K562 (cell line): ENCODE measurements at regions not wholly inside any gene's neighbourhood (a gene's known extent, or its start where the extent isn't known, plus 50 kb on each side); places are given as distances from the start of the nearest gene placed in this dataset.

Experiments
- ATAC-seq: fragments of 200-7000 bp; cut with Tn5 transposase; 3 replicates; pipeline ENCODE4 v1.9.1; 2020; ENCODE audit warnings: moderate library complexity
- BruUV-seq: library from RNA; stranded (reverse); fragments of 400-500 nt; replicated peaks from 2 replicates; lab custom pipeline; 2021; lab: Mats Ljungman, UMichigan
- CTCF ChIA-PET: fragments of 300-600 bp; formaldehyde crosslinking; extraction: SDS; loops from one replicate; lab custom pipeline; 2021; ENCODE audit warnings: low intra/inter-chr PET ratio; lab: Yijun Ruan, JAX
- POLR2A ChIA-PET: fragments of 300-600, 350-650 bp; sonication (Branson Sonifier 250); formaldehyde crosslinking; extraction: SDS; loops from one replicate; lab custom pipeline; 2021; ENCODE audit warnings: antibody characterized with exemption, inconsistent platforms; lab: Yijun Ruan, JAX
- DNase-seq, 4 experiments: peaks; one replicate each; pipeline versions ENCODE4 v3.0.0 to v3.0.0-alpha.2; 2011 to 2018; ENCODE audit warnings: low spot score in 3 of 4, mixed read lengths in 3 of 4; ENCODE audit errors: extremely low read depth in 1 of 4
- FAIRE-seq: peaks from 2 replicates; lab custom pipeline; 2011; peaks lifted over from hg19 to GRCh38; lab: Jason Lieb, UNC
- H2AFZ ChIP-seq: 2 replicates; pipeline ENCODE4 v1.6.0; 2011; ENCODE audit warnings: low read depth, low read length, control low read depth, inconsistent platforms
- H3K27ac ChIP-seq: fragments of 200-600 bp; 3 replicates; pipeline ENCODE4 v1.8.0; 2011; ENCODE audit warnings: low read depth, mild to moderate bottlenecking, control low read depth, inconsistent platforms, low read length, moderate library complexity, mixed read lengths; ENCODE audit errors: extremely low read depth
- H3K27me3 ChIP-seq, 2 experiments: fragments of 300-600 bp in 1 of 2; 2 replicates in 1 of 2; 3 replicates in 1 of 2; pipeline versions ENCODE4 v1.6.0 to v1.8.0; 2011; ENCODE audit warnings: inconsistent platforms in 2 of 2, low read length in 2 of 2, mild to moderate bottlenecking in 1 of 2, mixed read lengths in 1 of 2, moderate library complexity in 1 of 2; ENCODE audit not compliant: control insufficient read depth in 2 of 2, insufficient read depth in 2 of 2
- H3K36me3 ChIP-seq: fragments of 300-600 bp; 3 replicates; pipeline ENCODE4 v1.8.0; 2011; ENCODE audit warnings: mild to moderate bottlenecking, low read length, inconsistent platforms; ENCODE audit not compliant: control insufficient read depth, insufficient read depth
- H3K4me1 ChIP-seq, 2 experiments: fragments of 200-600 bp in 1 of 2; replicated peaks in 1 of 2; 2 replicates in 1 of 2; 3 replicates in 1 of 2; pipeline versions ENCODE4 v1.5.1 to v1.8.0; 2011; ENCODE audit warnings: inconsistent platforms in 2 of 2, low read length in 2 of 2, mild to moderate bottlenecking in 1 of 2, mixed read lengths in 1 of 2, moderate library complexity in 1 of 2; ENCODE audit not compliant: control insufficient read depth in 2 of 2, insufficient read depth in 2 of 2
- H3K4me2 ChIP-seq: 2 replicates; pipeline ENCODE4 v1.6.1; 2011; ENCODE audit warnings: low read length, control low read depth, inconsistent platforms, mixed read lengths; ENCODE audit not compliant: insufficient read depth
- H3K4me3 ChIP-seq: fragments of 200-600 bp; sonication (generic), shearing (Covaris generic); 2 replicates; pipeline ENCODE4 v1.5.1; 2016; ENCODE audit warnings: control low read depth, inconsistent platforms
- H3K79me2 ChIP-seq: fragments of 200-600 bp; 3 replicates; pipeline ENCODE4 v1.8.0; 2011; ENCODE audit warnings: low read length, inconsistent platforms; ENCODE audit not compliant: control insufficient read depth, insufficient read depth
- H3K9ac ChIP-seq, 2 experiments: 2 replicates each; pipeline versions ENCODE4 v1.6.0 to v1.6.1; 2011; ENCODE audit warnings: low read depth in 2 of 2, low read length in 2 of 2, control low read depth in 1 of 2, inconsistent platforms in 1 of 2, mild to moderate bottlenecking in 1 of 2, mixed read lengths in 1 of 2; ENCODE audit not compliant: insufficient read depth in 1 of 2
- H3K9me1 ChIP-seq: one replicate; pipeline ENCODE4 v1.6.0; 2011; ENCODE audit warnings: inconsistent platforms, mild to moderate bottlenecking, low read length, moderate library complexity; ENCODE audit not compliant: control insufficient read depth, insufficient read depth
- H3K9me3 ChIP-seq: replicated peaks from 2 replicates; pipeline ENCODE4 v1.5.1; 2011; ENCODE audit warnings: low read depth, low read length, inconsistent platforms; ENCODE audit not compliant: control insufficient read depth, insufficient read depth
- H4K20me1 ChIP-seq: replicated peaks from 2 replicates; pipeline ENCODE4 v1.6.1; 2011; ENCODE audit warnings: low read length, inconsistent platforms, mixed read lengths; ENCODE audit not compliant: control insufficient read depth, insufficient read depth
- CHAMP1 ChIP-seq: fragments of 450-650 bp; IDR thresholded peaks from 2 replicates; pipeline ENCODE4 v1.6.1; 2016; ENCODE audit warnings: mild to moderate bottlenecking
- FOXJ2 ChIP-seq: fragments of 200-800 bp; sonication (Bioruptor generic); IDR thresholded peaks from 2 replicates; pipeline ENCODE4 v1.6.1; 2016; ENCODE audit warnings: missing genetic modification characterization, missing compliant biosample characterization
- HDAC6 ChIP-seq: IDR thresholded peaks from 2 replicates; pipeline ENCODE4 v1.6.1; 2012; ENCODE audit warnings: low read depth, mild to moderate bottlenecking, control low read depth, inconsistent platforms, low read length, moderate library complexity
- HNRNPH1 ChIP-seq: fragments of 200-400 bp; formaldehyde crosslinking; optimal IDR thresholded peaks from 2 replicates; pipeline ENCODE3; 2017; ENCODE audit warnings: low read depth, mild to moderate bottlenecking, low read length, moderate library complexity
- KLF13 ChIP-seq: fragments of 450-650 bp; IDR thresholded peaks from 2 replicates; pipeline ENCODE4 v1.6.1; 2016; ENCODE audit warnings: missing genetic modification characterization, low read depth, mild to moderate bottlenecking, missing compliant biosample characterization, moderate library complexity, borderline replicate concordance
- MED1 ChIP-seq: sonication (generic); formaldehyde crosslinking; IDR thresholded peaks from 2 replicates; pipeline ENCODE4 v1.8.1; 2023; ENCODE audit warnings: missing genetic modification reagents, borderline replicate concordance
- RNF2 ChIP-seq: sonication (generic); IDR thresholded peaks from 2 replicates; pipeline ENCODE4 v1.6.1; 2016
- SIX5 ChIP-seq, 2 experiments: IDR thresholded peaks; 2 replicates each; pipeline ENCODE4 v1.6.1; 2011; ENCODE audit warnings: low read length in 2 of 2, borderline replicate concordance in 1 of 2, low read depth in 1 of 2, mild to moderate bottlenecking in 1 of 2, moderate library complexity in 1 of 2; ENCODE audit not compliant: insufficient read depth in 1 of 2
- WGBS: fragments of 100-300 bp; shearing (Covaris generic); methylation state at CpG from one replicate; pipeline ENCODE4 v1.1.6; 2016; ENCODE audit warnings: low coverage, mixed read lengths; ENCODE audit not compliant: insufficient coverage; ENCODE audit errors: missing lambda C conversion rate; 5-methylcytosine and 5-hydroxymethylcytosine counted together
- in situ Hi-C: fragments of 300-500 bp; cut with MboI; formaldehyde crosslinking; loops from 4 replicates; pipeline ENCODE4 v1.15.0; 2018; ENCODE audit warnings: inconsistent platforms, mixed read lengths
- intact Hi-C: fragments of 100-400 bp; cut with micrococcal nuclease; formaldehyde crosslinking; loops from 2 replicates; pipeline ENCODE4 v1.14.2; 2022
- TF ChIP-seq, protein P1 (sequence below): fragments of 250-450 bp; sonication (Bioruptor Pico); IDR thresholded peaks from 2 replicates; pipeline ENCODE4 v1.5.0; 2021; ENCODE audit warnings: mild to moderate bottlenecking, moderate library complexity
- TF ChIP-seq, protein P2 (sequence below): fragments of 150-350 bp; conservative IDR thresholded peaks from 2 replicates; pipeline ENCODE4 v1.6.1; 2014; ENCODE audit warnings: low read length

DNA sequence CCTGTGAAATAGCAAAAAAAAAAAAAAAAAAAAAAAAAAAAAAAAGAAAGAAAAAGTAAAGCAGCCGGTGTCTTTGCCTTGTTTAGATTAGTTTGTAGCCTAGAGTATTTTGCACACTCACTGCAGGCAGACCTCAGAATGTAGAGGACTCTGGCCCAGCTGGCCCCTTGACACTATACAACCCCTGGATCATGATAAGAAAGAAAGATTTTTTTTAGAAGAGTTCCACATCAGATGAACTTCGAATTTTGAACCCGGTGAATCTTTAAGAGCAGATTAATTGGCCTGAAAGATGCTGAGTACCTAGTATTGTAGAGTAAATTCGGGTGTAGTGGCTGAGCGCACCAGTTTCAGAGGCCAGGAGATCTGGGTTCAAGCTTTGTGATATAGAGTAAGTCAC, 727.7 kb upstream of the GOLIM4 start:
- CTCF ChIA-PET: no interaction called here
- POLR2A ChIA-PET: no interaction called here

More for the DNA sequence above, 727.7 kb upstream of the GOLIM4 start:
- Histone ChIP-seq H4K20me1 (no peaks in the 10 kb centered on the region), H3K4me1 (no peaks in the 10 kb centered on the region), H3K9me3 (no peaks in the 10 kb centered on the region), H3K36me3 (no peaks in the 10 kb centered on the region), H3K27ac (no peak overlapping the region), H2AFZ (no peak overlapping the region), H3K4me3 (no peak overlapping the region), H3K4me2 (no peak overlapping the region), H3K9me1 (no peaks in the 10 kb centered on the region), H3K9ac (no peak overlapping the region), H3K79me2 (no peaks in the 10 kb centered on the region), H3K27me3 (no peaks in the 10 kb centered on the region)
- ATAC-seq: no peak
- no peak for TF ChIP-seq FOXJ2
- no peak for TF ChIP-seq SIX5 (IDR thresholded peaks at IDR 0.05; ENCODE audit: borderline replicate concordance in 1 of 2, insufficient read depth in 1 of 2, low read depth in 1 of 2, low read length in 2 of 2)
- no peak for TF ChIP-seq KLF13 (tag)
- TF ChIP-seq, protein P1, sequence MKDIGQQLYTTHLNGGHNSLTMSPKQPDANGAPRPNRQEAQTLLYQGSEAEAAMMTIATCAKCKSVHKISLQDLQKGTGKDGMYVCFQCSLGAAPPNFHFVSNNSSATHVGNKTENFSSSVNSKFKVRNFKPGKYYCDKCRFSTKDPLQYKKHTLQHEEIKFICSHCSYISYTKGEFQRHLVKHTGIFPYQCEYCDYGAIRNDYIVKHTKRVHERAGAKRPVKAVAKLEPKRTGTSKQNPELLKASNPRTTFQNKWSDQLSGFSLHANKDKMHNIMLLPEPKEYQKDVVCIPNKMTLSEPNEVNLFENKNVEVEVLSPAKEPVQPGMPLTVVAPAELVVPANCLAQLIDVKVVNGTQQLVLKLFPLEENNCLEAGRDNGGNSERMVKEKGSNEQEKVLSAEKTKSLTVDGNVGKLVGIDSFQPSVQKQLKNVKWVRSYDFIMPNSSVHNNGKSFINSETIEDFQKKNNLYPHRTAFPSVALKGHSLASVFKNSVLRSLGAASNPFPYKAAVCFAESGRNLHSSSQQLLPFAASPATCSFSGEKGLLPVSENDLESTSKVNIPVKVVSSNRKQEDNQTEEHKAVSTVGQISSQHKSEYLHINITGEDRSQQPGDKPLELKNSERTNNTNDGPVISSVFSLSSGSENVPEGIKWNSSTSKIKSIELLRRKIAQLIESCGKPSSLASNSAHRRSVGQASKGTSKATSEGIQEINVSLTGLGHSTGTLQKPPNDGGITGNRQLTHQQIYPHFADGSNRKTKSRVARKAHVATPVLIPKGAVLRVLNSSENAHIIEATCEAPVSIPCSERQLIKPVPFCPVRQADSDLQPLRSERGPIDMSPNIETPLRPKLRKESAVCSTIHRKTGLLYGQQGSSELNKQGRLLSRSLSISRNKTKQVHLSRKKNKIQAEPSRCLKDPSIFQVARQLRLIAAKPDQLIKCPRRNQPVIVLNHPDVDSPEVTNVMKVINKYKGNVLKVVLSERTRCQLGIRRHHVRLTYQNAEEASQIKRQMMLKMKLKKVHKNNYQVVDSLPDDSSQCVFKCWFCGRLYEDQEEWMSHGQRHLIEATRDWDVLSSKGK: no peak
- TF ChIP-seq HDAC6: no peak
- no peak for TF ChIP-seq RNF2
- TF ChIP-seq, protein P2, sequence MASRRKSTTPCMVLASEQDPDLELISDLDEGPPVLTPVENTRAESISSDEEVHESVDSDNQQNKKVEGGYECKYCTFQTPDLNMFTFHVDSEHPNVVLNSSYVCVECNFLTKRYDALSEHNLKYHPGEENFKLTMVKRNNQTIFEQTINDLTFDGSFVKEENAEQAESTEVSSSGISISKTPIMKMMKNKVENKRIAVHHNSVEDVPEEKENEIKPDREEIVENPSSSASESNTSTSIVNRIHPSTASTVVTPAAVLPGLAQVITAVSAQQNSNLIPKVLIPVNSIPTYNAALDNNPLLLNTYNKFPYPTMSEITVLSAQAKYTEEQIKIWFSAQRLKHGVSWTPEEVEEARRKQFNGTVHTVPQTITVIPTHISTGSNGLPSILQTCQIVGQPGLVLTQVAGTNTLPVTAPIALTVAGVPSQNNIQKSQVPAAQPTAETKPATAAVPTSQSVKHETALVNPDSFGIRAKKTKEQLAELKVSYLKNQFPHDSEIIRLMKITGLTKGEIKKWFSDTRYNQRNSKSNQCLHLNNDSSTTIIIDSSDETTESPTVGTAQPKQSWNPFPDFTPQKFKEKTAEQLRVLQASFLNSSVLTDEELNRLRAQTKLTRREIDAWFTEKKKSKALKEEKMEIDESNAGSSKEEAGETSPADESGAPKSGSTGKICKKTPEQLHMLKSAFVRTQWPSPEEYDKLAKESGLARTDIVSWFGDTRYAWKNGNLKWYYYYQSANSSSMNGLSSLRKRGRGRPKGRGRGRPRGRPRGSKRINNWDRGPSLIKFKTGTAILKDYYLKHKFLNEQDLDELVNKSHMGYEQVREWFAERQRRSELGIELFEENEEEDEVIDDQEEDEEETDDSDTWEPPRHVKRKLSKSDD: no peak
- TF ChIP-seq HNRNPH1: no peak
- no peak for TF ChIP-seq MED1 (CRISPR knock-in tag)
- TF ChIP-seq CHAMP1: no peak
- FAIRE-seq: no peak
- DNase-seq: no peak
- no TSS peak for BruUV-seq
- in situ Hi-C loops (no loop called here), intact Hi-C loops (no loop called here)
- WGBS: 0% methylated on average over 4 of the region's 5 CpGs
